ENCODE measurements at regions not wholly inside any gene's neighbourhood (a gene's known extent, or its start where the extent isn't known, plus 50 kb on each side); places are given as distances from the start of the nearest gene placed in this dataset.

- no peak overlapping the region for H3K4me3 Mint-ChIP-seq
- no peak for TF ChIP-seq ATF1 (CRISPR knock-in tag; IDR thresholded peaks at IDR 0.05)
- no peak for TF ChIP-seq ATF3 (CRISPR knock-in tag; conservative IDR thresholded peaks at IDR 0.05)
- no peak for TF ChIP-seq E2F4 (CRISPR knock-in tag; IDR thresholded peaks at IDR 0.05; ENCODE audit: borderline replicate concordance, low read depth)
- no peak for TF ChIP-seq NFE2L1 (CRISPR knock-in tag; IDR thresholded peaks at IDR 0.05)
- no peak for TF ChIP-seq SP1 (CRISPR knock-in tag; conservative IDR thresholded peaks at IDR 0.05)
- no peak for TF ChIP-seq GABPB1 (CRISPR knock-in tag; IDR thresholded peaks at IDR 0.05)
- no peak for TF ChIP-seq ZNF263 (CRISPR knock-in tag; IDR thresholded peaks at IDR 0.05; ENCODE audit: low read depth)
- TF ChIP-seq HMGXB4 (CRISPR knock-in tag; IDR thresholded peaks at IDR 0.05): no peak
- TF ChIP-seq ZNF138 (CRISPR knock-in tag; conservative IDR thresholded peaks at IDR 0.05): no peak
- TF ChIP-seq RORB (CRISPR knock-in tag; IDR thresholded peaks at IDR 0.05): no peak
- no peak for TF ChIP-seq ZNF532 (CRISPR knock-in tag; IDR thresholded peaks at IDR 0.05; ENCODE audit: borderline replicate concordance)
- no peak for TF ChIP-seq NR2C2 (CRISPR knock-in tag; IDR thresholded peaks at IDR 0.05)
- TF ChIP-seq ZNF671 (CRISPR knock-in tag; IDR thresholded peaks at IDR 0.05): no peak
- H3K36me3 Mint-ChIP-seq: peaks cover 3% of the 10 kb centered on the region; the same call in 1 of the 2 replicates
- ChIA-PET POLR2A (no interaction called here), CTCF (no interaction called here)
- H3K9me3 Mint-ChIP-seq: peaks cover 7% of the 10 kb centered on the region
- peaks cover 7% of the 10 kb centered on the region for H3K4me1 Mint-ChIP-seq
- H3K27me3 Mint-ChIP-seq (ENCODE audit: low read depth): no peaks in the 10 kb centered on the region
- H3K27ac Mint-ChIP-seq: no peak overlapping the region
- DNase-seq (ENCODE audit: low spot score): no peak
- ATAC-seq: no peak
These were observed 66.4 kb upstream of the PIK3R1 start for GRCh38 chr5:68149189-68149588.

GRCh38 chr5:68148096-68148495 lies 67.5 kb upstream of the PIK3R1 start:
- Mint-ChIP-seq H3K36me3 (peaks cover 8% of the 10 kb centered on the region), H3K9me3 (peaks cover 16% of the 10 kb centered on the region), H3K27ac (no peak overlapping the region), H3K4me3 (no peak overlapping the region), H3K27me3 (ENCODE audit: low read depth) (no peaks in the 10 kb centered on the region), H3K4me1 (no peaks in the 10 kb centered on the region)
- ChIA-PET CTCF (no interaction called here), POLR2A (no interaction called here)
- no peak for ATAC-seq
- DNase-seq (ENCODE audit: low spot score): no peak
- TF ChIP-seq USF1 (CRISPR knock-in tag; IDR thresholded peaks at IDR 0.05) (no peak), E2F5 (CRISPR knock-in tag; IDR thresholded peaks at IDR 0.05) (no peak), SMAD3 (CRISPR knock-in tag; IDR thresholded peaks at IDR 0.05; ENCODE audit: borderline replicate concordance) (no peak), AFF4 (CRISPR knock-in tag; IDR thresholded peaks at IDR 0.05; ENCODE audit: borderline replicate concordance) (no peak), HMGXB4 (CRISPR knock-in tag; IDR thresholded peaks at IDR 0.05) (no peak), ETV6 (CRISPR knock-in tag; IDR thresholded peaks at IDR 0.05) (no peak), MXD4 (CRISPR knock-in tag; IDR thresholded peaks at IDR 0.05; ENCODE audit: borderline replicate concordance) (no peak), NFE2L1 (CRISPR knock-in tag; IDR thresholded peaks at IDR 0.05) (no peak), RORB (CRISPR knock-in tag; IDR thresholded peaks at IDR 0.05) (no peak), NFATC4 (CRISPR knock-in tag; IDR thresholded peaks at IDR 0.05) (no peak), ZNF416 (CRISPR knock-in tag; IDR thresholded peaks at IDR 0.05) (no peak), JUN (CRISPR knock-in tag; IDR thresholded peaks at IDR 0.05) (no peak)

All from WTC11 (cell line).